ENCODE measurements at regions not wholly inside any gene's neighbourhood (a gene's known extent, or its start where the extent isn't known, plus 50 kb on each side); places are given as distances from the start of the nearest gene placed in this dataset.
A peak's percentile ranks its signal among the peaks of the same experiment; 100 is the strongest.
"Not testable (repeated sequence)": the region's sequence is repeated elsewhere in the genome, so short reads cannot be mapped to it uniquely, and the experiment has no call there.

GRCh38 chr3:72036899-72037298, 252.0 kb upstream of the PROK2 start:
- Mint-ChIP-seq H3K27me3 (peaks cover 55% of the 10 kb centered on the region), H3K36me3 (ENCODE audit: low read depth) (no peaks in the 10 kb centered on the region), H3K4me3 (no peak overlapping the region), H3K27ac (no peak overlapping the region), H3K4me1 (ENCODE audit: low read depth) (peaks cover 7% of the 10 kb centered on the region), H3K9me3 (peaks cover 3% of the 10 kb centered on the region)
- DNase-seq: no peak

- H3K9me3 Mint-ChIP-seq: peaks cover 3% of the 10 kb centered on the region
- DNase-seq: no peak
- no peaks in the 10 kb centered on the region for H3K36me3 Mint-ChIP-seq (ENCODE audit: low read depth)
- H3K27me3 Mint-ChIP-seq: peaks cover 50% of the 10 kb centered on the region
- H3K4me1 Mint-ChIP-seq (ENCODE audit: low read depth): peaks cover 11% of the 10 kb centered on the region
- H3K27ac Mint-ChIP-seq: no peak overlapping the region
- no peak overlapping the region for H3K4me3 Mint-ChIP-seq
Observed at GRCh38 chr3:72035606-72036005, 250.7 kb upstream of the PROK2 start.

GRCh38 chr3:72034986-72035385, 250.0 kb upstream of the PROK2 start:
- DNase-seq: no peak
- peaks cover 11% of the 10 kb centered on the region for H3K4me1 Mint-ChIP-seq (ENCODE audit: low read depth)
- H3K9me3 Mint-ChIP-seq: peaks cover 3% of the 10 kb centered on the region
- no peak overlapping the region for H3K27ac Mint-ChIP-seq
- no peaks in the 10 kb centered on the region for H3K36me3 Mint-ChIP-seq (ENCODE audit: low read depth)
- no peak overlapping the region for H3K4me3 Mint-ChIP-seq
- peaks cover 46% of the 10 kb centered on the region for H3K27me3 Mint-ChIP-seq

GRCh38 chr3:72033666-72034428, 248.9 kb upstream of the PROK2 start:
- no peak for DNase-seq
- Mint-ChIP-seq H3K9me3 (peaks cover 3% of the 10 kb centered on the region), H3K4me1 (ENCODE audit: low read depth) (peaks cover 11% of the 10 kb centered on the region), H3K4me3 (no peak overlapping the region), H3K36me3 (ENCODE audit: low read depth) (no peaks in the 10 kb centered on the region), H3K27ac (no peak overlapping the region), H3K27me3 (peaks cover 37% of the 10 kb centered on the region)

GRCh38 chr3:72032441-72033135, 247.6 kb upstream of the PROK2 start:
- Mint-ChIP-seq H3K27ac (no peak overlapping the region), H3K9me3 (peaks cover 2% of the 10 kb centered on the region), H3K4me1 (ENCODE audit: low read depth) (peaks cover 11% of the 10 kb centered on the region), H3K4me3 (no peak overlapping the region), H3K36me3 (ENCODE audit: low read depth) (no peaks in the 10 kb centered on the region), H3K27me3 (peaks cover 27% of the 10 kb centered on the region)
- DNase-seq: no peak

GRCh38 chr3:72031581-72031980, 246.6 kb upstream of the PROK2 start:
- H3K4me1 Mint-ChIP-seq (ENCODE audit: low read depth): peaks cover 11% of the 10 kb centered on the region
- no peaks in the 10 kb centered on the region for H3K36me3 Mint-ChIP-seq (ENCODE audit: low read depth)
- no peak overlapping the region for H3K27ac Mint-ChIP-seq
- no peaks in the 10 kb centered on the region for H3K9me3 Mint-ChIP-seq
- DNase-seq: no peak
- H3K4me3 Mint-ChIP-seq: no peak overlapping the region
- peaks cover 20% of the 10 kb centered on the region for H3K27me3 Mint-ChIP-seq

GRCh38 chr3:72030296-72030695, 245.3 kb upstream of the PROK2 start:
- not testable (repeated sequence) for H3K36me3 Mint-ChIP-seq (ENCODE audit: low read depth); H3K27ac Mint-ChIP-seq; DNase-seq; H3K27me3 Mint-ChIP-seq; H3K4me3 Mint-ChIP-seq; H3K9me3 Mint-ChIP-seq
- H3K4me1 Mint-ChIP-seq (ENCODE audit: low read depth): peaks cover 11% of the 10 kb centered on the region

- H3K27me3 Mint-ChIP-seq; H3K4me1 Mint-ChIP-seq (ENCODE audit: low read depth); H3K9me3 Mint-ChIP-seq; DNase-seq; H3K27ac Mint-ChIP-seq; H3K36me3 Mint-ChIP-seq (ENCODE audit: low read depth); H3K4me3 Mint-ChIP-seq: not testable (repeated sequence)
Observed at GRCh38 chr3:72028726-72029125, 243.8 kb upstream of the PROK2 start.

GRCh38 chr3:72028307-72028706, 243.4 kb upstream of the PROK2 start:
- H3K4me3 Mint-ChIP-seq; H3K9me3 Mint-ChIP-seq; H3K36me3 Mint-ChIP-seq (ENCODE audit: low read depth); DNase-seq; H3K27ac Mint-ChIP-seq; H3K4me1 Mint-ChIP-seq (ENCODE audit: low read depth); H3K27me3 Mint-ChIP-seq: not testable (repeated sequence)

- not testable (repeated sequence) for H3K36me3 Mint-ChIP-seq (ENCODE audit: low read depth); H3K27me3 Mint-ChIP-seq; DNase-seq; H3K4me1 Mint-ChIP-seq (ENCODE audit: low read depth); H3K4me3 Mint-ChIP-seq; H3K27ac Mint-ChIP-seq; H3K9me3 Mint-ChIP-seq
Observed at GRCh38 chr3:72027728-72028127, 242.8 kb upstream of the PROK2 start.

GRCh38 chr3:72022027-72022426, 237.1 kb upstream of the PROK2 start:
- peaks cover 13% of the 10 kb centered on the region for H3K4me1 Mint-ChIP-seq (ENCODE audit: low read depth)
- DNase-seq: no peak
- no peak overlapping the region for H3K4me3 Mint-ChIP-seq
- H3K27me3 Mint-ChIP-seq: no peaks in the 10 kb centered on the region
- no peaks in the 10 kb centered on the region for H3K36me3 Mint-ChIP-seq (ENCODE audit: low read depth)
- H3K27ac Mint-ChIP-seq: no peak overlapping the region
- H3K9me3 Mint-ChIP-seq: no peaks in the 10 kb centered on the region

- Mint-ChIP-seq H3K27ac (no peak overlapping the region), H3K27me3 (no peaks in the 10 kb centered on the region), H3K4me1 (ENCODE audit: low read depth) (peaks cover 13% of the 10 kb centered on the region), H3K4me3 (no peak overlapping the region), H3K9me3 (no peaks in the 10 kb centered on the region), H3K36me3 (ENCODE audit: low read depth) (no peaks in the 10 kb centered on the region)
- DNase-seq: no peak
Observed at GRCh38 chr3:72021531-72021930, 236.6 kb upstream of the PROK2 start.

GRCh38 chr3:72018343-72018984, 233.5 kb upstream of the PROK2 start:
- no peak overlapping the region for H3K4me3 Mint-ChIP-seq
- H3K9me3 Mint-ChIP-seq: no peaks in the 10 kb centered on the region
- peak overlapping the region; percentile 28 for H3K27ac Mint-ChIP-seq
- H3K36me3 Mint-ChIP-seq (ENCODE audit: low read depth): no peaks in the 10 kb centered on the region
- no peak for DNase-seq
- peaks cover 18% of the 10 kb centered on the region for H3K4me1 Mint-ChIP-seq (ENCODE audit: low read depth)
- peaks cover 2% of the 10 kb centered on the region for H3K27me3 Mint-ChIP-seq

GRCh38 chr3:72017935-72018334, 233.0 kb upstream of the PROK2 start:
- H3K27ac Mint-ChIP-seq: no peak overlapping the region

GRCh38 chr3:72017311-72017710, 232.4 kb upstream of the PROK2 start:
- Mint-ChIP-seq H3K4me1 (ENCODE audit: low read depth) (peaks cover 18% of the 10 kb centered on the region), H3K36me3 (ENCODE audit: low read depth) (no peaks in the 10 kb centered on the region), H3K27me3 (peaks cover 2% of the 10 kb centered on the region), H3K4me3 (no peak overlapping the region), H3K27ac (no peak overlapping the region), H3K9me3 (no peaks in the 10 kb centered on the region)
- DNase-seq: no peak

More at GRCh38 chr3:72017935-72018334, 233.0 kb upstream of the PROK2 start:
- Mint-ChIP-seq H3K27me3 (peaks cover 2% of the 10 kb centered on the region), H3K9me3 (no peaks in the 10 kb centered on the region), H3K4me3 (no peak overlapping the region), H3K4me1 (ENCODE audit: low read depth) (peaks cover 18% of the 10 kb centered on the region), H3K36me3 (ENCODE audit: low read depth) (no peaks in the 10 kb centered on the region)
- no peak for DNase-seq
